GM19351 (cell line): ENCODE measurements at regions not wholly inside any gene's neighbourhood (a gene's known extent, or its start where the extent isn't known, plus 50 kb on each side); places are given as distances from the start of the nearest gene placed in this dataset.
A peak's percentile ranks its signal among the peaks of the same experiment; 100 is the strongest.
"Not testable (repeated sequence)": the region's sequence is repeated elsewhere in the genome, so short reads cannot be mapped to it uniquely, and the experiment has no call there.

ENCODE experiments used
- ATAC-seq: cut with Tn5 transposase; IDR thresholded peaks from one replicate; pipeline ENCODE4 v1.9.1; 2021; ENCODE audit warnings: mild to moderate bottlenecking, moderate library complexity; ENCODE audit not compliant: unreplicated experiment

DNA sequence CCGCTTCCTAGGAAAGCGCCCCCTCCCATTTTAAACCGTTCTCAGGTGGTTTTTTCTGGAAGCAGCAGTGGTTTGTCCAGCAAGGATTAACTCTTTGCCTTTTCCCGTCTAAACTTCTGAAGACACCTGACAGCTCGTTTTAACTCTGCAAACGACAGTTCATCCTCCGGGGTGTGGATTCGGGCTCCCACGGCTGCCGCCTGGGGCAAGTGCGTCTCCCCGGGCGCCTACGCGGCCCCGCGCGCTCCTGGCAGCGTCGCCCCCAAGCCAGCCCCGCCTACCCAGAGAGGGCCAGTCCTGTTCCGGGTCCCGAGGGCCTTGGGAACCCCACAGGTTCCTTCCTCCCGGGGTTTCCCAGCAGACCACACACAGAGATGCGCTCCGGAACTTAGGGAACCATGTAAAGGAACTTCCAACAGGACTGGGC lies 54.4 kb downstream of the PRR18 start:
- no peak for ATAC-seq

DNA sequence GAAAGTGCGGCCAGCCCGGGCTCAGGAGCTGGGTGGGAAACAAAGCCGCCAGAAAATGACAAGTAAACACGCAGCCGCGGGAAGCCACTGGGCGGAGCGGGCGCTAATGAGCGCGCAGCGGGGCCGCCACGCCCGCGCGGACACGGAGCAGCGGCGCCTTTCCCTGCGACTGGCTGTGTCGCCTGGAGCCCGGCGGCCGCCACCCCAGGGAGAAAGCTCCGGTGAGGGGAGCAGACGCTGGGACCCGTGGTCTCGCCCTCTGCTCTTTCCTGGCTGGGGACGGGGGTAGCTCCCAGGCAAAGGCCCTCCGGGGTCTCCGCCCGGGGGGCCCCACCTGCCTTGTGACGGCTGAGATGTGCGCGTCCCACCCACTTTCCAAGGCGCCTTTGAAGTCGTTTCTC lies 54.9 kb downstream of the PRR18 start:
- ATAC-seq = peak; percentile 69

GRCh38 chr6:166252601-166253000 lies 55.6 kb downstream of the PRR18 start:
- no peak for ATAC-seq

- ATAC-seq = no peak
Observed at GRCh38 chr6:166251655-166252054, 56.5 kb downstream of the PRR18 start.

- no peak for ATAC-seq
Observed at GRCh38 chr6:166251211-166251610, 57.0 kb downstream of the PRR18 start.

GRCh38 chr6:166249061-166249785 lies 59.0 kb downstream of the PRR18 start:
- ATAC-seq = not testable (repeated sequence)

DNA sequence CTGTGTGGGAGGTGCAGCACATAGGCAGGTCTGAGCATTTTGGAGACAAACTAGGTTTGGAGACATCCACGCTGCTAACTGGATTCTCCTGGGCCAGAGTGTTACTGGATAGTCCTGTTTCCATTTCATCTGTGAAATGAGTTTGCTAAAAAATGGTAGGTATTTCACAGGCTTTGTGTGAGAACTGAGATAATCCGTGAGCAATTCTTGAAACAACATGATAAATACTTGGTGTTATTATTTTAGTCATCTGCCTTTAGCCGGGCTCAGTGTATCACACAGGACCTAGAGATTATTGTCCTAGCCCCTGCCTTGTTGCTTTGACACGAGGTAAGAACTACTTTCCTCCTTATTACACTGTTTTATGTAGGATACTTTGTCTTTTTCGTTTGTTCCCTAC lies 63.0 kb downstream of the PRR18 start:
- ATAC-seq = no peak

GRCh38 chr6:166244353-166245045 lies 63.7 kb downstream of the PRR18 start:
- ATAC-seq = peak; percentile 92

DNA sequence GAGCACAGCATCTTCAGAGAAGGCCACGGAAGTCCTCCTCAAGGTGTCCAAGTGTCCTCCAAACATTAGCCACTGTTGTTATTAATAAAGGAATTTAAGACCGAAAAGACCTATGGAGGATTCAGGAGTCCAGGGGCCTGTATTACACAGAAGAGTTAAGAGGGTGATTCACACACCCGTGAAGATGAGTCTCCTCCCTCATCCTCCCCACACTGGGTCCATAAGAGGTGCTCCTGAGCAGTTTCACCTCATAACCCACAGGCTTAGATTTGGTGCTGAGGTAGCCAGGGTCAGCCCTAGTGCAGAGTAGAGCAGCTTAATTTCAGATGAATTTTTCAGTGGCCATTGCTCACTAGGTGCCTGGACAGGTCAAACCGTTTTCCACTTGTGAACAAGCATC lies 65.3 kb downstream of the PRR18 start:
- no peak for ATAC-seq

DNA sequence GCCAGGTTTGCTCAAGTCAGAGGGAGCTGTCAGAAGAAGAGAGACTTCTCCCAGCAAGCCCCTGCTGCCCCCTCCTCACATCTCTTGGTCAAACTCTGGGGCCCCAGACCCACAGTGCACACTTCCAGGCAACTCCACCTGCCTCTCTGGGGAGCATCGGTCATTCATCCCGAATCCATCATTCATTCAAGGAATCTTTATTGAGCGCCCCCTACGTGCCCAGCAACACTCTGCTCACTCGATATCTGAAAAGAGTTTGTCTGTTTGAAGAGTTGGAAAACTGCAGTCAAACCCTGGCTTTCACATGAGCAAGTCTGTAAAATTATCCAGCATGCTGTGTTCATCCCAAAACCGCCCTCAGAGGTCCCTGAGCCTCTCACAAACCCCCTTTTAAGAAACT lies 66.2 kb downstream of the PRR18 start:
- no peak for ATAC-seq

DNA sequence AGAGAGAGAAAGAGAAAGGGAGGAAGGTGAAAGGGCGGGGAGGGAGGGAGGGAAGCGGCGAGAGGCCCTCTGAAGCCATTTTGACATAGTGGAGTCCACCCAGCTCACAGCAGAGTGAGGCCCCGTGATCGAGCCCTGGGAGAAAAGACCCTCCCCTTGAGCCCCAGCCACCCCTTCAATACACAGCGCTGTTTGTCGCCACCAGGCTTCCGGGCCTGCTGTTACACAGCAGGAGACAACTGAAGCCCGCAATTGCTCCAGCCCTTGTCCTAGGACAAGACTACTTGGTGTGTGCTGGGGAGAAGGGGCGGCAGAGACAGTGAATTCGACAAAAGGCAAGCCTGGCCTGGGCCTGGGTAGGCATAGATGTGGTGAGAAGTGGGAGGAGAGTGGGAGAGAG lies 67.3 kb downstream of the PRR18 start:
- ATAC-seq = no peak

- no peak for ATAC-seq
Observed at GRCh38 chr6:166237617-166238016, 70.0 kb upstream of the TBXT start.

DNA sequence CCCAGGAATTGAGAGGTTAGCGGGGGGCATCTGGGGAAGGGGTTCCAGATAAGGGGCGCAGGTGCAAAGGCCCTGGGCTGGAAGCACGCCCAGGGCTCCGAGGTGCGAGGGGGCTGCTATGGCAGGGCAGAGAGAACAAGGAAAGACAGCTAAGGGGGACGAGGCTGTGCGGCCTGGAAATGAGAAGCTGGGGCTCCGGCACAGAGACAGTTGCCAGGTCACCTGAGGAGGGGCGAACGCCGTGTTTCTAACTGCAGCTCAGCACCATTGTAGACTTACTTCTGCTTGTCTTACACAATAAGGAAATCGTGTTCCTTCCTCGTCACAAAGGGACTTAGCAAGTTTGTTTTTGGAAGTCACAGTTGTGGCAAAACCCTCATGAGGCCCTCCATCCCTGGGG lies 68.9 kb upstream of the TBXT start:
- no peak for ATAC-seq

- no peak for ATAC-seq
Observed at GRCh38 chr6:166235666-166236292, 68.1 kb upstream of the TBXT start.

- not testable (repeated sequence) for ATAC-seq
Observed at GRCh38 chr6:166231181-166231580, 63.5 kb upstream of the TBXT start.

DNA sequence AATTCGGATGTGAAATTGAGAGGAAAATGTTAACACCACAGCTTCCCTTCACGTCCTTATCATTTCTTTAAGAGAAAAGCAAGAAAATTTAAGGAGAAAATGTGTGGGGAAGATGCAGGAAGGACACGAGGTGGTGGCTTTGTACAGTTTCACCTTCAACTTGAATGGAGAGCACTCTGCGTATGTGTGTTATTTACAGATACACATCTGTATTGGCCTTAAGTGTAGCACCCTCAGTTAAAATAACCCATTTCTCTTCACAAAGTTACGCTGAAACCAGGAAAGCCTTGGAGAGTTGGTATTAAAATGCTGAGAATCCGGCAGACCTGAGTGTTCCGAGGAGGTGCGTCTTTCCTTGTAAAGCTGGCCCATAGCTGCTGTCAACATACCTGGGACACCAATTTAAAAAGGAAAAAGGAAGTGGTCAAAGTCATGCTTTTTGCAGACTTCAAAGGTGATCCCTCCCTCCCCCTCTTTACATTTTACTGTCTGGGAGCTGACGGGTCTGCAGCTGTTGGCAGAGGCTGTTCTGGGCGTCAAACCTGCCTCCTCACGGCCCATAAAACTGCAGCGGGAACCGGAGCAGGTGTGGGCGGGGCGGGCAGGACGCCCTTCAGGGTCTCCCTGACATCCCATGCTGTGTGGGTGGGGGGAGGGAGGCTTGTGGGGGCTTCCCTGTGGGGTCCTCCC lies 61.3 kb upstream of the TBXT start:
- peak; percentile 77 for ATAC-seq

DNA sequence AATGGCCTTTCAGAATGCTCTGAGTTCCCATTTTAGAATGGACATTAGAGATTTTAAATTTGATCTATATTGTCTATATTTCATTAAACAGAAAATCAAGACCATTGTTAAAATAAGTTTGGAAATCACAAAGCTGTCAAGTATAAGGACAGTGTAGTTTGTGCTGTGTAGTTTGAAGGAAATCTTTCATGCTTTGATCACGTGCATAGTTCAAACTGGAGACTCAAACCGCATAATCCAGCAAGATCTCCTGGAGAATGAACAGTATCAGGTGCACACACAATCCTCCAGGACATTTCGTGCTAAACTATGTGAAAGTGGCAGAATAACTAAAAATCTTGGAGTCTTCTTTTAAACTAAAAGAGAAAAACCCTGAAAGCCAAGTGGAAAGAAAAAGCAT lies 60.8 kb upstream of the TBXT start:
- ATAC-seq = no peak

GRCh38 chr6:166223079-166223478 lies 55.4 kb upstream of the TBXT start:
- ATAC-seq = no peak

DNA sequence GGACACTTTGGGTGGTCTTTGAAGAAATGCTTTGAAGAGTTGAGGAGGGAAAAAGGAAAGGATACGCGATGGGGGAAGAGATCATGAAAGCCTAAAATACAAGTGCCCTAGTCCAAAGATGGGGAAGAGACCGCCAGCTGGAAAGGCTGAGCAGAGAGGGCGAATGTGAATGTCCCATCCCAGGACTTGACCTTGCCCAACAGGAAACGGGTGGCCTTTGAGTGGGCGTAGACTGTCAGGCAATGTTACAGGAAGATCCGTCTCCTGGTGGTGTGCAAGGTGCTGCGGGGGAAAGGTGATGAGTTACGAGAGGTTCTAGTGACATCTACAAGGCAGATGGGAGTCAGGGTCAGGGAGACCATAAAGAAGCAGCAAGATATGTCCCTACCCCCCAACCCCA lies 55.0 kb upstream of the TBXT start:
- ATAC-seq = no peak

GRCh38 chr6:166221636-166222035 lies 54.0 kb upstream of the TBXT start:
- no peak for ATAC-seq

- ATAC-seq = no peak
Observed at GRCh38 chr6:166221040-166221439, 53.4 kb upstream of the TBXT start.
